K562 (cell line): ENCODE measurements at regions not wholly inside any gene's neighbourhood (a gene's known extent, or its start where the extent isn't known, plus 50 kb on each side); places are given as distances from the start of the nearest gene placed in this dataset.

Experiments
- ATAC-seq: fragments of 200-7000 bp; cut with Tn5 transposase; 3 replicates; pipeline ENCODE4 v1.9.1; 2020; ENCODE audit warnings: moderate library complexity
- BruUV-seq: library from RNA; stranded (reverse); fragments of 400-500 nt; replicated peaks from 2 replicates; lab custom pipeline; 2021; lab: Mats Ljungman, UMichigan
- CTCF ChIA-PET: fragments of 300-600 bp; formaldehyde crosslinking; extraction: SDS; loops from one replicate; lab custom pipeline; 2021; ENCODE audit warnings: low intra/inter-chr PET ratio; lab: Yijun Ruan, JAX
- POLR2A ChIA-PET: fragments of 300-600, 350-650 bp; sonication (Branson Sonifier 250); formaldehyde crosslinking; extraction: SDS; loops from one replicate; lab custom pipeline; 2021; ENCODE audit warnings: antibody characterized with exemption, inconsistent platforms; lab: Yijun Ruan, JAX
- DNase-seq, 4 experiments: peaks; one replicate each; pipeline versions ENCODE4 v3.0.0 to v3.0.0-alpha.2; 2011 to 2018; ENCODE audit warnings: low spot score in 3 of 4, mixed read lengths in 3 of 4; ENCODE audit errors: extremely low read depth in 1 of 4
- FAIRE-seq: peaks from 2 replicates; lab custom pipeline; 2011; peaks lifted over from hg19 to GRCh38; lab: Jason Lieb, UNC
- H2AFZ ChIP-seq: 2 replicates; pipeline ENCODE4 v1.6.0; 2011; ENCODE audit warnings: low read depth, low read length, control low read depth, inconsistent platforms
- H3K27ac ChIP-seq: fragments of 200-600 bp; 3 replicates; pipeline ENCODE4 v1.8.0; 2011; ENCODE audit warnings: low read depth, mild to moderate bottlenecking, control low read depth, inconsistent platforms, low read length, moderate library complexity, mixed read lengths; ENCODE audit errors: extremely low read depth
- H3K27me3 ChIP-seq, 2 experiments: fragments of 300-600 bp in 1 of 2; 2 replicates in 1 of 2; 3 replicates in 1 of 2; pipeline versions ENCODE4 v1.6.0 to v1.8.0; 2011; ENCODE audit warnings: inconsistent platforms in 2 of 2, low read length in 2 of 2, mild to moderate bottlenecking in 1 of 2, mixed read lengths in 1 of 2, moderate library complexity in 1 of 2; ENCODE audit not compliant: control insufficient read depth in 2 of 2, insufficient read depth in 2 of 2
- H3K36me3 ChIP-seq: fragments of 300-600 bp; 3 replicates; pipeline ENCODE4 v1.8.0; 2011; ENCODE audit warnings: mild to moderate bottlenecking, low read length, inconsistent platforms; ENCODE audit not compliant: control insufficient read depth, insufficient read depth
- H3K4me1 ChIP-seq, 2 experiments: fragments of 200-600 bp in 1 of 2; replicated peaks in 1 of 2; 2 replicates in 1 of 2; 3 replicates in 1 of 2; pipeline versions ENCODE4 v1.5.1 to v1.8.0; 2011; ENCODE audit warnings: inconsistent platforms in 2 of 2, low read length in 2 of 2, mild to moderate bottlenecking in 1 of 2, mixed read lengths in 1 of 2, moderate library complexity in 1 of 2; ENCODE audit not compliant: control insufficient read depth in 2 of 2, insufficient read depth in 2 of 2
- H3K4me2 ChIP-seq: 2 replicates; pipeline ENCODE4 v1.6.1; 2011; ENCODE audit warnings: low read length, control low read depth, inconsistent platforms, mixed read lengths; ENCODE audit not compliant: insufficient read depth
- H3K4me3 ChIP-seq: fragments of 200-600 bp; sonication (generic), shearing (Covaris generic); 2 replicates; pipeline ENCODE4 v1.5.1; 2016; ENCODE audit warnings: control low read depth, inconsistent platforms
- H3K79me2 ChIP-seq: fragments of 200-600 bp; 3 replicates; pipeline ENCODE4 v1.8.0; 2011; ENCODE audit warnings: low read length, inconsistent platforms; ENCODE audit not compliant: control insufficient read depth, insufficient read depth
- H3K9ac ChIP-seq, 2 experiments: 2 replicates each; pipeline versions ENCODE4 v1.6.0 to v1.6.1; 2011; ENCODE audit warnings: low read depth in 2 of 2, low read length in 2 of 2, control low read depth in 1 of 2, inconsistent platforms in 1 of 2, mild to moderate bottlenecking in 1 of 2, mixed read lengths in 1 of 2; ENCODE audit not compliant: insufficient read depth in 1 of 2
- H3K9me1 ChIP-seq: one replicate; pipeline ENCODE4 v1.6.0; 2011; ENCODE audit warnings: inconsistent platforms, mild to moderate bottlenecking, low read length, moderate library complexity; ENCODE audit not compliant: control insufficient read depth, insufficient read depth
- H3K9me3 ChIP-seq: replicated peaks from 2 replicates; pipeline ENCODE4 v1.5.1; 2011; ENCODE audit warnings: low read depth, low read length, inconsistent platforms; ENCODE audit not compliant: control insufficient read depth, insufficient read depth
- H4K20me1 ChIP-seq: replicated peaks from 2 replicates; pipeline ENCODE4 v1.6.1; 2011; ENCODE audit warnings: low read length, inconsistent platforms, mixed read lengths; ENCODE audit not compliant: control insufficient read depth, insufficient read depth
- CGGBP1 ChIP-seq: fragments of 250-450 bp; sonication (Bioruptor Pico); IDR thresholded peaks from 2 replicates; pipeline ENCODE4 v1.9.0; 2021; ENCODE audit warnings: mild to moderate bottlenecking
- E2F4 ChIP-seq: sonication (generic); formaldehyde crosslinking; IDR thresholded peaks from 2 replicates; pipeline ENCODE4 v1.8.0; 2022; ENCODE audit warnings: mild to moderate bottlenecking, low read depth, missing genetic modification reagents
- ESRRA ChIP-seq: fragments of 450-650 bp; IDR thresholded peaks from 2 replicates; pipeline ENCODE4 v1.6.1; 2014; ENCODE audit warnings: low read depth, mild to moderate bottlenecking, moderate library complexity, borderline replicate concordance
- ESRRB ChIP-seq: fragments of 250-450 bp; sonication (Bioruptor Pico); IDR thresholded peaks from 2 replicates; pipeline ENCODE4 v1.5.0; 2020; ENCODE audit warnings: mild to moderate bottlenecking, moderate library complexity, borderline replicate concordance
- NFRKB ChIP-seq: fragments of 450-650 bp; IDR thresholded peaks from 2 replicates; pipeline ENCODE4 v1.6.1; 2016; ENCODE audit warnings: low read depth
- PURB ChIP-seq: sonication (generic); formaldehyde crosslinking; IDR thresholded peaks from 2 replicates; pipeline ENCODE4 v1.9.0; 2021; ENCODE audit warnings: low read depth, mild to moderate bottlenecking, missing genetic modification reagents
- RERE ChIP-seq: sonication (generic); formaldehyde crosslinking; IDR thresholded peaks from 2 replicates; pipeline ENCODE4 v1.8.0; 2023; ENCODE audit warnings: missing genetic modification reagents, mild to moderate bottlenecking, borderline replicate concordance
- RFX5 ChIP-seq: IDR thresholded peaks from 2 replicates; pipeline ENCODE4 v1.6.1; 2011; ENCODE audit warnings: low read depth, mild to moderate bottlenecking, improper control_type of control experiment, low read length
- RFX7 ChIP-seq: fragments of 250-450 bp; sonication (Bioruptor Pico); IDR thresholded peaks from 2 replicates; pipeline ENCODE4 v1.5.1; 2021; ENCODE audit warnings: mild to moderate bottlenecking
- THAP12 ChIP-seq: fragments of 250-450 bp; sonication (Bioruptor Pico); IDR thresholded peaks from 2 replicates; pipeline ENCODE4 v1.9.0; 2021; ENCODE audit warnings: mild to moderate bottlenecking, inconsistent platforms
- ZBED1 ChIP-seq: IDR thresholded peaks from 2 replicates; pipeline ENCODE4 v1.6.1; 2014
- ZNF124 ChIP-seq: sonication (generic); formaldehyde crosslinking; IDR thresholded peaks from 2 replicates; pipeline ENCODE4 v1.8.1; 2022; ENCODE audit warnings: missing genetic modification reagents
- ZNF274 ChIP-seq: IDR thresholded peaks from 2 replicates; pipeline ENCODE4 v1.6.1; 2011; ENCODE audit warnings: low read depth, mild to moderate bottlenecking, low read length, moderate library complexity, borderline replicate concordance
- ZNF445 ChIP-seq: fragments of 250-450 bp; sonication (Bioruptor Pico); IDR thresholded peaks from 2 replicates; pipeline ENCODE4 v1.4.0; 2020; ENCODE audit warnings: low read depth, mild to moderate bottlenecking, moderate library complexity
- WGBS: fragments of 100-300 bp; shearing (Covaris generic); methylation state at CpG from one replicate; pipeline ENCODE4 v1.1.6; 2016; ENCODE audit warnings: low coverage, mixed read lengths; ENCODE audit not compliant: insufficient coverage; ENCODE audit errors: missing lambda C conversion rate; 5-methylcytosine and 5-hydroxymethylcytosine counted together
- in situ Hi-C: fragments of 300-500 bp; cut with MboI; formaldehyde crosslinking; loops from 4 replicates; pipeline ENCODE4 v1.15.0; 2018; ENCODE audit warnings: inconsistent platforms, mixed read lengths
- intact Hi-C: fragments of 100-400 bp; cut with micrococcal nuclease; formaldehyde crosslinking; loops from 2 replicates; pipeline ENCODE4 v1.14.2; 2022

GRCh38 chr5:128881502-128882018 lies 83.7 kb upstream of the SLC27A6 start:
- ChIA-PET POLR2A (no interaction called here), CTCF (no interaction called here)
- no peak overlapping the region for H3K27ac ChIP-seq

More at GRCh38 chr5:128881502-128882018, 83.7 kb upstream of the SLC27A6 start:
- H4K20me1 ChIP-seq = no peaks in the 10 kb centered on the region
- no peak overlapping the region for H3K4me3 ChIP-seq
- BruUV-seq = no TSS peak
- intact Hi-C loops = no loop called here
- H3K4me1 ChIP-seq = no peaks in the 10 kb centered on the region
- no peaks in the 10 kb centered on the region for H3K9me1 ChIP-seq
- no peak overlapping the region for H3K4me2 ChIP-seq
- DNase-seq (no peak), ATAC-seq (no peak), FAIRE-seq (no peak)
- WGBS = 0% methylated on average over 4 of the region's 4 CpGs
- H3K36me3 ChIP-seq = no peaks in the 10 kb centered on the region
- no peak for TF ChIP-seq ESRRA
- no peak for TF ChIP-seq E2F4 (CRISPR knock-in tag)
- TF ChIP-seq RFX5 = no peak
- no peak for TF ChIP-seq CGGBP1 (CRISPR knock-in tag)
- TF ChIP-seq RERE = no peak
- TF ChIP-seq ZNF445 (CRISPR knock-in tag) = no peak
- no peak for TF ChIP-seq ZBED1
- no peak for TF ChIP-seq ZNF124 (CRISPR knock-in tag)
- no peak for TF ChIP-seq RFX7 (CRISPR knock-in tag)
- no peak for TF ChIP-seq NFRKB
- no peak for TF ChIP-seq ESRRB (CRISPR knock-in tag)
- no peak for TF ChIP-seq THAP12 (CRISPR knock-in tag)
- TF ChIP-seq ZNF274 = no peak
- TF ChIP-seq PURB (CRISPR knock-in tag) = no peak
- no peak overlapping the region for H2AFZ ChIP-seq
- H3K27me3 ChIP-seq = no peaks in the 10 kb centered on the region
- in situ Hi-C loops = no loop called here
- no peaks in the 10 kb centered on the region for H3K9me3 ChIP-seq
- H3K79me2 ChIP-seq = no peaks in the 10 kb centered on the region
- H3K9ac ChIP-seq = no peak overlapping the region
